ENCODE measurements at regions not wholly inside any gene's neighbourhood (a gene's known extent, or its start where the extent isn't known, plus 50 kb on each side); places are given as distances from the start of the nearest gene placed in this dataset.

DNA sequence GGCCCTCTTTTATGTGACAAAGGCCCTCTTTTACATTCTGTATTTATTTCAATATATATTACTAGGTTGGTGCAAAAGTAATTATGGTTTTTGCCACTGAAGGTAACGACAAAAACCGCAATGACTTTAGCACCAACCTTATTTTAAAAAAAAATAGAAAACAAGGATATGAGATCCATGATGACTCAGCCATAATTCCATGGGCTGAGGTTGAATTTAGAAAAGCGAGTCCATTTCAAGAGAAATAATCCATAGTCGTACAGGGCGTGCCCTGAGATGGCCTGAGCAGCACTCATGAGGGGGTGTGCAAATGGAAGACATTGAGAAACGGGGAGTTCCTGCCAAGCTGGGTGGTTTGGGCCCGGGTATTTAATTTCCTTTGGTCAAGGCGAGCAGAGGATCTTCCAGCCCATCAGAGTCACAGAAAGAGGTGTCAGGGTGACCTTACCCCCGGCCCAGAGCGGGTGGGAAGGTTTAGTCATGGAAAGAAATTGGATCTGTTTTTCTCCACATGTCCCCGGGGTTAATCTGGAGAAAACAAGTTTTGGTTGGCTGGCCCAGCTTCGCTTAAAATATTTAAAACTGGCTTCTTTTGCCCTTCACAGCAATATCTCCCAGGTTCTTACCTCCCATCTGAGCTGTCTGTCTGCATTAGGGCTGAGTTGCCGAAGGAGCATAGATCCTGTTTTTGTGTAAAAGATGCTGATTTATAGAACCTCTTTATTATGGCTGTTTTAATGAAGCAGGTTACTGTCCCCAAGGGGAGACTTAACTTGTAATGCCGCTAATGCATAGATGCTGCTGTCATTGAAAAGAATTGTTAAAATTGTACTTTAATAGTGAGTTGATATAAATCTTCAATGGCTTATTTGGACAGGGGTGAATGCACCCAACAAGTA, 255.6 kb downstream of the PREX1 start:
- DNase-seq (ENCODE audit: low read depth, low spot score) = no peak

DNA sequence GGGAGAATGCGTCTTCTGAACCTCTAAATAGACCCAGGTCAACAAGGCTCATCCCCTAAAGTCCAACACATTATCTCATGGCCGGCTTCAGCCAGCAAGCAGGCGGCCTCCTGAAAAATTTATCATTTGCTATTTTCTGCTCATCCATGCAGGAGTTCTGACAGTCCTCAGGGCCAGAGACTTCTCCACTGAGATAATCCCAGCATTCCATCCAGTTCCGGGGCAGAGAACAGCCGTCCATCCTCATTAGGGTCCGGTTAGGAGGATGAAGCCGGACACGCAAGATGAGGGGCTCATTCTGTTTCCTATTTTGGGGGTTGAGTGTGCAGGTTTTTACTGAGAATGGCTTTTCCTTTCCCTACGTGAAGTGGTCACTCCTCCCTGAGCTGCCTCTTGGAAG, 258.1 kb downstream of the PREX1 start:
- DNase-seq (ENCODE audit: low read depth, low spot score) = no peak

DNA sequence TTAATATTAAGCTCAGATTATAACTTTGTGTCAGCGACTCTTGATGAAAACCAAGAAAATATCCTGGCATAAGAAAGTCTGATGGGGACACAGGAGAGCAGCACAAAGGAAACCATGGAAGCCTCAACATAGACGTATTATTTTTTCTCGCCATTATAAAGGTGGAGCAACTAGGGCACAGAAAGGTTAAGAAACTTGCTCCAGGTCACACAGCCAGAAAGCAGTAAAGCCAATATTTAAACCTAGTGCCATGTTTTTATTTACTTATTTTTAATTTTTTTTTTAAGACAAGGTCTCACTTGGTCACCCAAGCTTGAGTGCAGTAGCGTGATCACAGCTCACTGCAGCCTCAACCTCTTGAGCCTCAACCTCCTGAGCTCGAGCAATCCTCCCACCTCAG, 259.3 kb downstream of the PREX1 start:
- no peak for DNase-seq (ENCODE audit: low read depth, low spot score)

DNA sequence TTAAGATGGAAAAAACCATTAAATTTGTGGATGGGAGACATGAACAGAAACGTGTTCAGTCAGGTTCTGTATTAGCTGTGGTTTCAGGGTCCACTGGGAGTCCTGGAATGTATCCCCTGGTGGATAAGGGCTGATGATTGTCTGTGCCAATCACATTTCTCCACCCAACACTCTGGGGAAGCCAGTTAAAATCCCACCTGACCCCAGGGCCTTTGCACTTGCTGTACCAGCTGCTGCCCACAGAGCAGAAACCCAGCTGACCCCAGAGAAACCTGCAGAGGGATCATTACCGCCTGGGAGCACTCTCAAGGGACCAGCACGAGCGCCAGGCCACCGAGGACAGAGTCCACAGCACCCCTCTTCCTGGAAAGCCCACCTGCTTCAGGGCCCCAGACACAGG, 260.7 kb downstream of the PREX1 start:
- DNase-seq (ENCODE audit: low read depth, low spot score) = no peak

DNA sequence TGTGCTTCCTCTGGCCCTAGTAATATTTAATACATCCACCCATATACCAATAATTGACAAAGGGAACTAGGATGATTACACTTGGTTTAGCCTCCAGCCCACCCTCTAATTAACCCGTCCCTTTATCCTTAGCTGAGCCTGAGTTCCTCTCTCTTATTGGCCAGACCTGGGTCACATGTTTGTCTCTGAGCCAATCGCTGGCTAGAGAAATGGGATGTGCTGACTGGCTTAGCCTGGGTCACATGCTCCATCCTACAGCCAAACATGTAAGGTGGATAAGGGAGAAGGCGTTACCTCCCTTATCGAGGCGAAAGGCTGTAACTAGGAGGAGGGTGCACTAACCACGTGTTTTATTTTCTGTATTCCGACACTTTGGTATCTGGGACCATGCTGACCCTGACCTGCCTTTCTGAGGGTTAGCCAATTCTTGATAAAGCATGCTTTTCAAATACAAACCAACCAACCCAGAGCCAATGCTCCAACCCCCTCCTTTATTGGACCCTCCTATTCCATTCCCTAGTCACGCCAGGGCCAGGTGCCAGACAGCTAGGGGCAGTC, 262.7 kb downstream of the PREX1 start:
- DNase-seq (ENCODE audit: low read depth, low spot score) = no peak

DNA sequence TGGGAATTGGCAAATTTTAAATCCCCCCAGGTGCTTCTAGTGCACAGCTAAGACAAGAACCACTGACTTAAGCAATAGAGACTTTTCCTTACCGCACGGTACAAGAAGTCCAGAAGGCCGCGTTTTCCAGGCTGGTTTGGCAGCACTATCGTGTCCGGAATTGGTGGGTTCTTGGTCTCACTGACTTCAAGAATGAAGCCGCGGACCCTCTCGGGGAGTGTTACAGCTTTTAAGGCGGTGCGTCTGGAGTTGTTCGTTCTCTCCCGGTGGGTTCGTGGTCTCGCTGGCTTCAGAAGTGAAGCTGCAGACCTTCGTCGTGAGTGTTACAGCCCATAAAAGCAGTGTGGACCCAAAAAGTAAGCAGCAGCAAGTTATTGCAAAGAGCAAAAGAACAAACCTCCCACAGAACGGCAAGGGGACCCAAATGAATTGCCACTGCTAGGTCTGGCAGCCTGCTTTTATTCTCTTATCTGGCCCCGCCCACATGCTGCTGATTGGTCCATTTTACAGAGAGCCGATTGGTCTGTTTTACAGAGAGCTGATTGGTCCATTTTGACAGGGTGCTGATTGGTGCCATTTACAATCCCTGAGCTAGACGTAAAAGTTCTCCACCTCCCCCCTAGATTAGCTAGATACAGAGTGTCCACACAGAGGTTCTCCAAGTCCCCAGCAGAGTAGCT, 264.5 kb downstream of the PREX1 start:
- DNase-seq (ENCODE audit: low read depth, low spot score) = no peak

DNA sequence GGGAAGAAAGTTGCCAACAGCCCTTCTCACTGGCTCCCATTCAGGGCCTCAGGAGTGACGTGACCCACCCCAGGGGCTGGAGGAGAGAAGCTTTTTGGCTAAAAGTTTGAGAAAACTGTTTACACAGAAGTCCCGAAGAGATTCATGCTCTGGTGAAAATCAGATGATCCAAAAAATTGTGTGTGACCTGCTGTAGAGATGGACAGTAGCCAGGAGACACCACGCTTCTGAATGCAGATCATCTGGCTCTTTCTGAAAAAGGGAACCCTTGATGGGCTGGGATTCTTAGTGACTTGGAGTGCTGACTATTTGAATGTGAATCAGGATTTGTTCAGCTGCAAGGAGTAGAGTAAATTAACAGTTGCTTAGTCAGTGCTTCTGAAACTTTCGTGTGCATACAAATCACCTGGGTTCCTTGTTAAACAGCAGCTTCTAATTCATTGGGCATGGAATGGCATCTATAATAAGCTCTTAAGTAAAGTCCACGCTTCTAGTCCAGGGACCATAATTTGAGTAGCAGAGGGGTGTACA, 265.1 kb downstream of the PREX1 start:
- DNase-seq (ENCODE audit: low read depth, low spot score) = no peak

DNA sequence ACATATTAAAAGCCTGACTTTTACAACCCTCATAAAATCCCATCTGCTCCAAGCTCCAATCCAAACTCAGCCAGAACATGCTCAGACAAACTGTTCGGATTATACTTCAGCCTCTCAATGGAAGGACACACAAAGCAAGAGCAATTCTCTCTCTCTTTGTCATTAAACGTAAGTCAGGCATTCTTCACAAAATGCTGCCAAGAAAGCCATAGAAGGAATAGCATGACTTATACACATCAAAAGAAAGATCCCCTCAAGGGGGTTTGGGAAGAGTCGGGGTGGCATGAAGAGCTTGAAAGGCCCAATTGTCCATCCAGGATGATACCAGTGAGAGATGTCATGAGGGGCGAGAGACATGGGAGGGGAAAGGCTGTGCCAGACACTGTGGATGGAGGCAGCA, 268.9 kb downstream of the PREX1 start:
- DNase-seq (ENCODE audit: low read depth, low spot score) = no peak

DNA sequence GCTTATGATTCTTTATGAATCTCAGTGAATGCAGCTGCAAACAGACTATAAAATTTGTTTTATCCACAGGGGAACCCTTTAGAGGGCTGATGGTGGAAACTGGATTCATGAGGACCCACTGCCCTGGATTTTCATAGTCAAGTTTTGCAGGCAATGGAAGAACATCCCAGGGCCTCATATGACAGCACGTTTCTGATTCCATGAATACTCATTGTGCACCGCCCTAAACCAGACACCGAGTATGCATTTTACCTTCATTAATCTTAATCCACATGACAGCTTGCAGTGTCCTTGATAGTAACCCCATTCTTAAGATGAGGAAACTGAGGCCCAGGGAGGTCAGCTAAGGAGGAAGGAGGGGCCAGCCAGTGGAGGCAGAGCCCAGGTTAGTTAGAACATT, 270.4 kb downstream of the PREX1 start:
- DNase-seq (ENCODE audit: low read depth, low spot score) = no peak

DNA sequence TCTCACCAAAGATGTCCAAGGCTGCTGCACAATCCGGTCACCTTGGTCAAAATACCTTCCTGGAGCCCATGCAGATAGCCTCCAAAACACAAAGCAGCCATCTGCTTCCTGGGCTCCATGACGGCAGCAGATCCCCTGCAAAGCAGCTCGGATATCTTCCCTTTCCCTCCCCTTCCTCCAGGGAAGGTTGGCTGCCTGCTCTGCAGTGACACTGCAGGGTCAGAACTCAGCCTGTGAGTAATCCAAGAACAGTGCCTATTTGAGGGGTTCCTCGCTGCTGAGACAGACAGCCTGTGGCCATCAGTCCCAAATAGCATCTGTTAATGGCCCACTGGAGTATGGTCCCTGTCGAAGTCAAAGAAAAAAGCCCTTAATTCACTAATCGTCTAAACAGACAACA, 270.8 kb downstream of the PREX1 start:
- no peak for DNase-seq (ENCODE audit: low read depth, low spot score)

DNA sequence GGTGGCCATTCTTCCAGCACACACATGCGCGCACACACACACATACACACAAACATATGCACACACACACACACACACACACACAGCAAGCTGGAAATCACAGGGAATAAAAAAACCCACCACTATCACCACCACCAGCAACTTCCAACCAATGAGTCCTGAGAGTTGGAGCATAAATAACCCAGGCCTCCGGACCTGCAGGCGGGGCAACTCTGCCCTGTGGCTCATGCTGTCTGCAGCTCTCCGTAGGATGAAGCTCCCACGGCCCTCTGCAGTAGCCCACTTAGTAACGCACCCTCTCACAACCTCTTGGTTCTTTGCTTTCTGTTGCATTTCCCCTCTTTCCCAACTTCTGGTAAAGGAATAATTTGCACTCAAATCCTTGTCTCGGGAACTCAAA, 275.2 kb downstream of the PREX1 start:
- no peak for DNase-seq (ENCODE audit: low read depth, low spot score)

DNA sequence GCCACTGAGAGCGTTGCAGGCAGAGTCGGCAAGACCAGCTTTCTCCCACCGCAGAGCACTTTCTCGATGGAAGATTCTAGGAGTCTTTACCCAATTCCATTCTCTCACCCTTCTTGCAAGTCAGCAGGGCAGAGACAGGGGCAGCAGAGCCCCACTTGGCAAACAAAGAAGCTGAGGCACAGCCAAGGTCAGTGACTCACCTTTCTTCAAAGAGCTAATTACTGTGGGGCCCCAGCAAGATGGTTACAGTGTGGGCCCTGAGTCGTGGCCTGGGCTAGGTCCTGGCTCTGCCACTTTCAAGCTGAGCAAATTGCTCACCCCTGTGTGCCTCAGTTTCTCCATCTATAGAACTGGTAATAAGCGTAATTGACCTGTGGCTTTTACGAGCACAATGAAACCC, 277.0 kb downstream of the PREX1 start:
- no peak for DNase-seq (ENCODE audit: low read depth, low spot score)

DNA sequence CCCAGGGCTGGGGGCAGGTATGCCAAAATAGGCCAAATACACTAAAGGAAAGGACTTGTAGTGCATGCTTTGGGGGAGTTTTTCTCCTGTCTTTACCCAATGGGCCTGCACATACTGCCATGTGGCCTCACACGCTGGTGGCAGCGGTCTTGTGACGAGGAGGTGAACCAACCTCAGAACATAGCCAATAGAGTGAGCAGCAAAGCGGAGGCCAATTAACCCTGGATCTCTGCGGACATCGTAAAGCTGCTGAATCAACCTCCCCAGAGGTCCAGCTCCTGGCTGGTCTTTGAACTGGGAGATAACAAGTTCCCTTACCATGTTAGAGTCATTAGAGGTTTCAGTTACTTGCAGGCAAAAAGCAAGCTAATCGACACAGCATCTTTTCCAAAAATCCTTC, 280.1 kb downstream of the PREX1 start:
- no peak for DNase-seq (ENCODE audit: low read depth, low spot score)

DNA sequence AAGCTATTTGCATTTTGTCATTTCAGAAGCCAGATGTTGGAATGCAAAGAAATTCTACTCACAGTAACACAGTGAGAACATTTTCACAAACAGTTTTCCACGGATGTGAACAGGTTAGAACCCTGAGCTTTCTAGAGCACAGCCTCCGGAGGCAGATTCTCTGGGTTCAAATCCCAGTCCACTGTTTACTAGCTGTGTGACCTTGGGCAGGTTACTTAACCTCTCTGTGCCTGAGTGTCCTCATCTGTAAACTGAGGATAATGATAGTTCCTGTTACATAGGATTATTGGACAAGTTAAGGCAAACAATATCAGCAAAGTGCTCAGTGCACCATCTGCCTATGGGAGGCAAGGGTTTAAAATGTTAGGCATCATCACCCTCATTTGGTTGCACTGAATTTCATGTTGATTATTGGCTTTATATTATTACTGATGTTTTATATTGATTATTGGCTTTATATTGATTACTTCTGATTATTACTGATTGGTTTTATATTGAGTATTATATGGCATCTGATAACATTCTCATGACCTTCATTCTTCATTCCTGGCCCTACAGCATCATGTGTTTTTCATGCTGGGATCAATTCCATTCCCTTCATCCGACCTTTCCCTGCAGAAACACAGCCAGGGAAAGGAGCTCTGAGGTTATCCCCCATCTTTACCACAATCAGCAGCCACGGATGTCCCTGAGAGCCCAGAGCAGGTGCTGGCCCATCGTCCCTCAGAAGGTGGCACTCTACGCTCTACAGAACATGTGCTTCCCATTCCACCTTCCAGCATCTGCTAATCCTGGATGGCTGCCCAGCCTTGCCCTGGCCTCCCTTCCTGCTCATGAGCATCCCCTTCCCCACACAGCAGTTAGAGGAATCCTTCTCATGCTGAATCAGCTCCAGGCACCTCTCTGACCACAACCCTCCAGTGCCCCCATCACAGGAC, 283.1 kb downstream of the PREX1 start:
- DNase-seq (ENCODE audit: low read depth, low spot score) = no peak

DNA sequence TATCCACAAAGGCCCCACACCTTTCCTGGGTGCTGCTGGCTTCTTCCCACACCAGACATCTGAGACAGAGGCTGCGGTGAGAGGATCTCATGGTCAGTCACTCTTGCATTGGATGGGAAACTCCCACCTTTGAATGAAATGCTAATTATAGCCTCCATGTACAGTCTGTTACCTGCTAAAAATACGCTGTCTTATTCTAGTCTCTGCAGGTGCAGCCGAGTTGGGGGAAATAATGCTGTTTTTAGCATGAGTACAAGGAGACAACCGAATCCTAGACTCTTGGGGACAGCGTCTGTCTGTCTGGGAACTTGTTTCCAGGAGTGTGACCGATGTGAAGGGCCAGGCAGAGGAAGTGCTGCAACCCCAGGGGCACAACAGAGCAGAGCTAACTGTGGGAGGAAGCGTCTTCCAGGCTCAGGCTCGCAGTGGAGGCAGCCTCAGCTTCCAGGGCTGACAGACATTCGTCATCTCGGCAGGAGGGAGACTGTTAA, 286.2 kb downstream of the PREX1 start:
- DNase-seq (ENCODE audit: low read depth, low spot score) = no peak

DNA sequence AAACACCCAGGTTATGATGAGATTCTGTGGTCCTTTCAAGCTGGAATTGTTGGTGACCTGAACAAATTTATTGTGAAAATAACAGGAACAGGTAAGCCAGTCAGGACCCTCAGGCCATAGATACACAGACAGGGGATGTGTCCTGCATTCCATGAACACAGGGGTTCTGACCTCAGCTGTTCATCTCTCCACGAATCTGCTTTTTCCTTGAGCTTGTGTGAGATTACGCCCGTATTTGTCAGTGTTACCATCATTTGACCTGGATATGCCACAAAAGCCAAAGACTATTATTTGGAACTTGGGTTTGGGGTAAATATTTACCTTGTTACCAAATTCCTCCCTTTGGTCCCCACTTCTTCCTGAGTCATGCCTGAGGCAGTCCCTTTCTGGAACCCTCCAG, 288.9 kb downstream of the PREX1 start:
- no peak for DNase-seq (ENCODE audit: low read depth, low spot score)

DNA sequence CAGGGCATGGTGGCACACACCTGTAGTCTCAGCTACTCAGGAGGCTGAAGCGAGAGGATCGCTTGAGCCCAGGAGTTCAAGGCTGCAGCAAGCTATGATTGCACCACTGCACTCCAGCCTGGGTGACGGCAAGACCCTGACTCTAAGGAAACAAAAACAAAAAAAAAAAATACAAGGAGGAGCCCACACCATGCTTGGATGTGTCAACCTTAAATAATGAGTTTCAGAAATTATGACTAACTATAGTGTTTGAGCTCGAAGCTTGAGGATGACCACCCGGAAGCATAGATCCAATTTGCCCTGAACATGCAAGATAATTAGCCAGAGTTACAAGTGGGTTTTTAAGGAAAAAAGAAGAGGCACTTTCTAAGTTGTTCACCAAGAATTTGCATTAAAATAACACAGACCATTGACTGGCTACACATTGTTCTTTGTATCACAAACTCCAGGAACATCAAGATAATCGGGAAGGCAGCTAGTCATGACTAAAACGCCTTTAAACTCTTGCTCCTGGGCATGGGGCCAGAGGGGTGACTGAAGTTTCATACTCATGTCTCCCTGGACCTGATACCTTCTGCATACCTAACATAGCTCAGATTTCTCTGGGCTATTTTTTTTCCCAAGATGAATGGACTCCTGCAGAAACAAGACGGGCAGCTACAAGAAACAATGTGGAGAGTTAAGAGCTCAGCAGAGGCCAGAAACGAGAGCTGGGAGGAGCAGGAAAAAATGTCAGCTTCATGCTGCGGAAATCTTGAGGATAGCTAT, 289.6 kb downstream of the PREX1 start:
- no peak for DNase-seq (ENCODE audit: low read depth, low spot score)

DNA sequence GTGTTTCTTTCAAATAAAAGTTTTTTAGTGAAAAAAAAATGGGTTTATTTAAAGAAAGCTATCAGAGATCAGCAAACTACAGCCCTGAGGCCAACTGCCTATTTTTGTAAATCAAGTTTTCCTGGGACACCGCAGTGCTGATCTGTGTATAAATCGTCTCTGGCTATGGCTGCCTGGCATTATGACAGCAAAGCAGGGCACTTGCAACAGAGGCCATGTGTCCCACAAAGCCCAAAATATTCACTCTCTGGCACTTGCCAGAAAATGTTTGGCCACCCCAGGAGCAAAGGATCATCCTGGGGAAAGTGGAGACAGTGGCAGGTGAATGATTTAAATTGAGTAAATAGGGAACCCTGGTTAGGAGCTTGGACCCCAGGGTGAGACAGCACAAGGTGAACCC, 291.6 kb downstream of the PREX1 start:
- DNase-seq (ENCODE audit: low read depth, low spot score) = no peak

DNA sequence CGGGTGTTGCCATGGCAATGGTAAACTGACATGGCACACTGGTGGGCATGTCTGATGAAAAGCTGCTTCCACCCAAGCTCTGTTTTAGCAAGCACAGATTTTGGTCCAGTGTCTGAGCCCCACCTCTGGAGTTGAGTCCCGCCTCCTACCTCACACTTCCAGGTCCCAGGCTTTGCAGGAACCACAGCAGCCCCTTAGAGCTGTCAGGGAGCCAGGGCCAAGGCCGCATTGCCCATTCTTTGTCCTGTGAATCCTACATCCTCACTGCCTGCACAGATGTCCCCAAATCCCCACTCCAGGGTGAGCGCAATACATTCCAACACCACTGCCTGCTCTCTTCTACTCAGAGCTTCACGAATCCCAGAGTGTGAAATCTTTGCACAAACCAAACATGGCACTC, 292.2 kb downstream of the PREX1 start:
- no peak for DNase-seq (ENCODE audit: low read depth, low spot score)

DNA sequence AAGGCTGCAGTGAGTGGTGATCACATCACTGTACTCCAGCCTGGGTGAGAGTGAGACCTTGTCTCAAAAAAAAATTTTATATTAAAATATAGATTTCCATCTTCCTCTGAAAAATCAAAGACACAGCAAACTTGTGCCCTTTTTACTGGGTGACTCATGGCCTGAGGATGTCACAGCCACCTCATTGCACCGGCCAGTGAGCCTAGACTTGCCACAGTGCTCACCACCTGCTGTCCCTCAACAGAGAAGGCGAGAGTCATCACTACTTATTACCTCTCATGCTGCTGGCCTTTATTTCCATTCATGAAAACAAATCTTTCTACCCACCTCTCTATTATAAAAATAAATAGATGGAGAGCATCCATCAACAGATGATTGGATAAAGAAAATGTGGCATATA, 295.8 kb downstream of the PREX1 start:
- no peak for DNase-seq (ENCODE audit: low read depth, low spot score)

DNA sequence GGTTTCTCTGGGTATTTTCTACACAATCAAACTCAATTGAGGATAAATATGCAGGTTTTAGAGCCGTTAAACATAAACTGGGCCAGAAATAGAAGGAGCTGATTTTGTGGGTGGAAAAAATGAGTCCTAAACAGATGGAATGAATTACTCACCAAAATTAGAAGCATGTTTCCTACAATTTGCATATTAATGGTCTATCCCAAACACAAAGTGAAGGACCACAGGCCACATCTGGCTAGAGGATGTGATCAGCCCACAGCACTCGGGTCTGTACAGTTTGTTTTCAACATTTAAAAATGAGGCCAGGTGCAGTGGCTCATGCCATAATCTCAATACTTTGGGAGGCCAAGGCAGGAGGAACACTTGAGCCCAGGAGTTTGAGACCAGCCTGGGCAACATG, 296.3 kb downstream of the PREX1 start:
- DNase-seq (ENCODE audit: low read depth, low spot score) = no peak
